HEK293T (cell line): ENCODE measurements at regions not wholly inside any gene's neighbourhood (a gene's known extent, or its start where the extent isn't known, plus 50 kb on each side); places are given as distances from the start of the nearest gene placed in this dataset.
"Not testable (repeated sequence)": the region's sequence is repeated elsewhere in the genome, so short reads cannot be mapped to it uniquely, and the experiment has no call there.

ENCODE experiments used
- BHLHE40 ChIP-seq: fragments of 450-650 bp; IDR thresholded peaks from 2 replicates; pipeline ENCODE4 v1.6.1; 2016; ENCODE audit warnings: mild to moderate bottlenecking, moderate library complexity, borderline replicate concordance
- CTBP1 ChIP-seq: fragments of 450-650 bp; IDR thresholded peaks from 2 replicates; pipeline ENCODE4 v1.6.1; 2016; ENCODE audit warnings: borderline replicate concordance
- ELF4 ChIP-seq: fragments of 450-650 bp; IDR thresholded peaks from 2 replicates; pipeline ENCODE4 v1.6.1; 2017; ENCODE audit warnings: antibody characterized with exemption
- FOXA1 ChIP-seq: fragments of 450-650 bp; IDR thresholded peaks from 2 replicates; pipeline ENCODE4 v1.6.1; 2016; ENCODE audit warnings: mild to moderate bottlenecking
- FOXK2 ChIP-seq: fragments of 450-650 bp; IDR thresholded peaks from 2 replicates; pipeline ENCODE4 v1.6.1; 2016; ENCODE audit warnings: mild to moderate bottlenecking
- FOXM1 ChIP-seq: fragments of 450-650 bp; IDR thresholded peaks from 2 replicates; pipeline ENCODE4 v1.6.1; 2017; ENCODE audit warnings: mild to moderate bottlenecking, borderline replicate concordance
- HDGF ChIP-seq: fragments of 450-650 bp; IDR thresholded peaks from 2 replicates; pipeline ENCODE4 v1.6.1; 2017; ENCODE audit warnings: antibody characterized with exemption, borderline replicate concordance
- L3MBTL2 ChIP-seq: fragments of 450-650 bp; conservative IDR thresholded peaks from 2 replicates; pipeline ENCODE4 v1.6.1; 2016; ENCODE audit warnings: mild to moderate bottlenecking
- LEF1 ChIP-seq: fragments of 450-650 bp; IDR thresholded peaks from 2 replicates; pipeline ENCODE4 v1.6.1; 2017; ENCODE audit warnings: mild to moderate bottlenecking, borderline replicate concordance
- NFRKB ChIP-seq: fragments of 450-650 bp; IDR thresholded peaks from 2 replicates; pipeline ENCODE4 v1.6.1; 2016; ENCODE audit warnings: mild to moderate bottlenecking, moderate library complexity
- PKNOX1 ChIP-seq: fragments of 450-650 bp; IDR thresholded peaks from 2 replicates; pipeline ENCODE4 v1.6.1; 2016
- SP1 ChIP-seq: fragments of 450-650 bp; IDR thresholded peaks from 2 replicates; pipeline ENCODE4 v1.6.1; 2017
- SUZ12 ChIP-seq: fragments of 450-650 bp; IDR thresholded peaks from 2 replicates; pipeline ENCODE4 v1.6.1; 2016; ENCODE audit warnings: mild to moderate bottlenecking

- TF ChIP-seq FOXM1, SUZ12, FOXK2, PKNOX1, SP1, L3MBTL2, ELF4, BHLHE40, HDGF, LEF1, NFRKB, CTBP1, FOXA1: not testable (repeated sequence)
Observed at GRCh38 chr3:46793340-46793739, 69.9 kb downstream of the MYL3 start.
